A549 (cell line): ENCODE measurements at regions not wholly inside any gene's neighbourhood (a gene's known extent, or its start where the extent isn't known, plus 50 kb on each side); places are given as distances from the start of the nearest gene placed in this dataset.

ENCODE experiments used
- CTCF ChIP-seq: fragments of >200 bp; sonication (Bioruptor Twin); formaldehyde crosslinking; IDR thresholded peaks from 3 replicates; pipeline ENCODE4 v1.5.1; 2016
- EP300 ChIP-seq, 2 experiments: fragments of >200 bp; sonication (Bioruptor Twin); formaldehyde crosslinking; IDR thresholded peaks; 2 replicates in 1 of 2; 3 replicates in 1 of 2; pipeline ENCODE4 v1.6.1; 2016 to 2017
- MAFK ChIP-seq: fragments of 450-650 bp; IDR thresholded peaks from 2 replicates; pipeline ENCODE4 v1.6.1; 2014; ENCODE audit not compliant: partially characterized antibody
- MAZ ChIP-seq: fragments of 150-350 bp; IDR thresholded peaks from 2 replicates; pipeline ENCODE4 v1.6.1; 2014; ENCODE audit warnings: antibody characterized with exemption, low read depth, low read length, borderline replicate concordance
- MYC ChIP-seq: IDR thresholded peaks from 2 replicates; pipeline ENCODE4 v1.6.1; 2012; ENCODE audit warnings: mild to moderate bottlenecking, inconsistent platforms, low read length, improper control_type of control experiment, borderline replicate concordance
- POLR2A ChIP-seq: IDR thresholded peaks from 2 replicates; pipeline ENCODE4 v1.6.1; 2012; ENCODE audit warnings: mild to moderate bottlenecking, low read length
- RFX5 ChIP-seq: fragments of 450-650 bp; IDR thresholded peaks from 2 replicates; pipeline ENCODE4 v1.7.1; 2014; ENCODE audit warnings: antibody characterized with exemption, mild to moderate bottlenecking, moderate library complexity
- USF2 ChIP-seq: fragments of 450-650 bp; IDR thresholded peaks from 2 replicates; pipeline ENCODE4 v1.6.1; 2014; ENCODE audit warnings: antibody characterized with exemption
- TF ChIP-seq, protein P1 (sequence below): fragments of 200-600 bp; sonication (generic); IDR thresholded peaks from 2 replicates; pipeline ENCODE4 v1.6.1; 2016; ENCODE audit warnings: antibody characterized with exemption, mild to moderate bottlenecking, moderate library complexity

DNA sequence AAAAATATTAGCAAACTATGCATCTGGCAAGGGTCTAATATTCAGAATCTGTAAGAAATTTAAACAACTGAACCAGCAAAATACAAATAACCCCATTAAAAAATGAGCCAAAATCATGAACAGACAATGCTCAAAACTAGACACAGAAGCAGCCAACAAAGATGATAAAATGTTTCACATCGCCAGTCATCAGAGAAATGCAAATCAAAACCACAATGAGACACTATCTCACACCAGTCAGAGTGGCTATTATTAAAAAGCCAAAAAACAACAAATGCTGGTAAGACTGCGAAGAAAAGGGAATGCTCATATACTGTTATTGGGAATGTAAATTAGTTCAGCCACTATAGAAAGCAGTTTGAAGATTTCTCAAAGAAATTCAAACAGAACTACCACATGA, 201.3 kb upstream of the CPEB2 start:
- TF ChIP-seq USF2 (no peak), POLR2A (no peak), EP300 (IDR thresholded peaks at IDR 0.05) (no peak), MYC (no peak), CTCF (no peak), MAFK (no peak), MAZ (no peak), RFX5 (no peak)
- TF ChIP-seq, protein P1, sequence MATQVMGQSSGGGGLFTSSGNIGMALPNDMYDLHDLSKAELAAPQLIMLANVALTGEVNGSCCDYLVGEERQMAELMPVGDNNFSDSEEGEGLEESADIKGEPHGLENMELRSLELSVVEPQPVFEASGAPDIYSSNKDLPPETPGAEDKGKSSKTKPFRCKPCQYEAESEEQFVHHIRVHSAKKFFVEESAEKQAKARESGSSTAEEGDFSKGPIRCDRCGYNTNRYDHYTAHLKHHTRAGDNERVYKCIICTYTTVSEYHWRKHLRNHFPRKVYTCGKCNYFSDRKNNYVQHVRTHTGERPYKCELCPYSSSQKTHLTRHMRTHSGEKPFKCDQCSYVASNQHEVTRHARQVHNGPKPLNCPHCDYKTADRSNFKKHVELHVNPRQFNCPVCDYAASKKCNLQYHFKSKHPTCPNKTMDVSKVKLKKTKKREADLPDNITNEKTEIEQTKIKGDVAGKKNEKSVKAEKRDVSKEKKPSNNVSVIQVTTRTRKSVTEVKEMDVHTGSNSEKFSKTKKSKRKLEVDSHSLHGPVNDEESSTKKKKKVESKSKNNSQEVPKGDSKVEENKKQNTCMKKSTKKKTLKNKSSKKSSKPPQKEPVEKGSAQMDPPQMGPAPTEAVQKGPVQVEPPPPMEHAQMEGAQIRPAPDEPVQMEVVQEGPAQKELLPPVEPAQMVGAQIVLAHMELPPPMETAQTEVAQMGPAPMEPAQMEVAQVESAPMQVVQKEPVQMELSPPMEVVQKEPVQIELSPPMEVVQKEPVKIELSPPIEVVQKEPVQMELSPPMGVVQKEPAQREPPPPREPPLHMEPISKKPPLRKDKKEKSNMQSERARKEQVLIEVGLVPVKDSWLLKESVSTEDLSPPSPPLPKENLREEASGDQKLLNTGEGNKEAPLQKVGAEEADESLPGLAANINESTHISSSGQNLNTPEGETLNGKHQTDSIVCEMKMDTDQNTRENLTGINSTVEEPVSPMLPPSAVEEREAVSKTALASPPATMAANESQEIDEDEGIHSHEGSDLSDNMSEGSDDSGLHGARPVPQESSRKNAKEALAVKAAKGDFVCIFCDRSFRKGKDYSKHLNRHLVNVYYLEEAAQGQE: no peak
